ENCODE measurements at regions not wholly inside any gene's neighbourhood (a gene's known extent, or its start where the extent isn't known, plus 50 kb on each side); places are given as distances from the start of the nearest gene placed in this dataset.

GRCh38 chr14:22381408-22381760 is 207.6 kb downstream of the DAD1 start:
- H3K9ac ChIP-seq (ENCODE audit: insufficient read depth, low read length, poor library complexity, severe bottlenecking), result no peak overlapping the region

GRCh38 chr14:22380571-22381407 is 208.2 kb downstream of the DAD1 start:
- no peak for DNase-seq
- no peaks in the 10 kb centered on the region for H3K9me3 ChIP-seq (replicated peaks in 1 of 2; ENCODE audit: control insufficient read depth in 1 of 2, insufficient read depth in 1 of 2, low read length in 2 of 2)
- H2AFZ ChIP-seq (ENCODE audit: insufficient read depth, low read depth, low read length, poor library complexity, severe bottlenecking), result peak overlapping the region; percentile 26
- H3K79me2 ChIP-seq (ENCODE audit: insufficient read depth, low read length), result no peaks in the 10 kb centered on the region
- Mint-ChIP-seq H3K4me3 (no peak overlapping the region), H3K27ac (no peak overlapping the region), H3K27me3 (ENCODE audit: low read depth in 3 of 3) (peaks cover 0 to 3% (median 0%) of the 10 kb centered on the region in 3 donors), H3K36me3 (no peaks in the 10 kb centered on the region), H3K4me1 (peaks cover 4% of the 10 kb centered on the region), H3K9me3 (no peaks in the 10 kb centered on the region)
- H3K36me3 ChIP-seq (replicated peaks in 1 of 2; ENCODE audit: control insufficient read depth in 1 of 2, insufficient read depth in 2 of 2, low read length in 2 of 2), result no peaks in the 10 kb centered on the region
- H3K4me1 ChIP-seq (ENCODE audit: control insufficient read depth in 1 of 2, insufficient read depth in 2 of 2, low read length in 2 of 2), result no peaks in the 10 kb centered on the region
- intact Hi-C loops (cut with micrococcal nuclease), result no loop called here
- no peaks in the 10 kb centered on the region for H3K27me3 ChIP-seq (ENCODE audit: control insufficient read depth in 2 of 2, insufficient read depth in 2 of 2, low read length in 2 of 2)
- H3K27ac ChIP-seq (ENCODE audit: low read depth in 1 of 2, low read length in 2 of 2), result no peak overlapping the region
- H3K9ac ChIP-seq (ENCODE audit: insufficient read depth, low read length, poor library complexity, severe bottlenecking), result no peak overlapping the region
- H4K20me1 ChIP-seq (ENCODE audit: insufficient read depth, low read length), result no peaks in the 10 kb centered on the region
- WGBS (ENCODE audit: insufficient coverage), result no CpG with 5 or more reads among the region's 5 CpGs
- H3K4me3 ChIP-seq (replicated peaks in 1 of 3; ENCODE audit: low read depth in 2 of 3, low read length in 3 of 3), result no peak overlapping the region
- no peak for TF ChIP-seq CTCF (IDR thresholded peaks at IDR 0.05)
- H3K4me2 ChIP-seq (replicated peaks; ENCODE audit: extremely low read depth, low read length, poor library complexity, severe bottlenecking), result no peak overlapping the region

More at GRCh38 chr14:22381408-22381760, 207.6 kb downstream of the DAD1 start:
- Mint-ChIP-seq H3K36me3 (no peaks in the 10 kb centered on the region), H3K27me3 (ENCODE audit: low read depth in 3 of 3) (peaks cover 0 to 3% (median 0%) of the 10 kb centered on the region in 3 donors), H3K4me3 (no peak overlapping the region), H3K9me3 (no peaks in the 10 kb centered on the region), H3K27ac (no peak overlapping the region), H3K4me1 (peaks cover 4% of the 10 kb centered on the region)
- DNase-seq, result no peak
- intact Hi-C loops (cut with micrococcal nuclease), result no loop called here
- Histone ChIP-seq H3K4me3 (replicated peaks in 1 of 3; ENCODE audit: low read depth in 2 of 3, low read length in 3 of 3) (no peak overlapping the region), H3K4me2 (replicated peaks; ENCODE audit: extremely low read depth, low read length, poor library complexity, severe bottlenecking) (no peak overlapping the region), H2AFZ (ENCODE audit: insufficient read depth, low read depth, low read length, poor library complexity, severe bottlenecking) (peak overlapping the region; percentile 26), H3K27me3 (ENCODE audit: control insufficient read depth in 2 of 2, insufficient read depth in 2 of 2, low read length in 2 of 2) (no peaks in the 10 kb centered on the region), H3K79me2 (ENCODE audit: insufficient read depth, low read length) (no peaks in the 10 kb centered on the region), H3K27ac (ENCODE audit: low read depth in 1 of 2, low read length in 2 of 2) (no peak overlapping the region), H3K9me3 (replicated peaks in 1 of 2; ENCODE audit: control insufficient read depth in 1 of 2, insufficient read depth in 1 of 2, low read length in 2 of 2) (no peaks in the 10 kb centered on the region), H4K20me1 (ENCODE audit: insufficient read depth, low read length) (no peaks in the 10 kb centered on the region), H3K4me1 (ENCODE audit: control insufficient read depth in 1 of 2, insufficient read depth in 2 of 2, low read length in 2 of 2) (no peaks in the 10 kb centered on the region), H3K36me3 (replicated peaks in 1 of 2; ENCODE audit: control insufficient read depth in 1 of 2, insufficient read depth in 2 of 2, low read length in 2 of 2) (no peaks in the 10 kb centered on the region)
- no peak for TF ChIP-seq CTCF (IDR thresholded peaks at IDR 0.05)
- 22% methylated on average over 3 of the region's 3 CpGs for WGBS (ENCODE audit: insufficient coverage)

Data from CD14-positive monocyte (primary cell).